Psoas muscle (tissue), 7 donors: ENCODE measurements at regions not wholly inside any gene's neighbourhood (a gene's known extent, or its start where the extent isn't known, plus 50 kb on each side); places are given as distances from the start of the nearest gene placed in this dataset.
"Not testable (repeated sequence)": the region's sequence is repeated elsewhere in the genome, so short reads cannot be mapped to it uniquely, and the experiment has no call there.

Experiments
- ATAC-seq, 4 donors: fragments of 200-7000 bp; cut with Tn5 transposase; one replicate each; pipeline ENCODE4 v1.9.1; 2020; ENCODE audit warnings: moderate library complexity in 3 of 4, mild to moderate bottlenecking in 2 of 4
- DNase-seq, 2 donors: peaks; one replicate each; pipeline ENCODE4 v3.0.0-alpha.2; 2020
- H3K27ac ChIP-seq: fragments of 200-600 bp; one replicate; pipeline ENCODE4 v1.8.0; 2022
- H3K27me3 ChIP-seq, 3 donors: fragments of 200-600 bp in 1 of 3; one replicate each; pipeline versions ENCODE4 v1.6.1 to v1.8.0; 2013 to 2022; ENCODE audit warnings: low read length in 2 of 3, mild to moderate bottlenecking in 2 of 3, moderate library complexity in 1 of 3; ENCODE audit not compliant: insufficient read depth in 3 of 3
- H3K36me3 ChIP-seq, 2 donors: fragments of 200-600 bp in 1 of 2; one replicate each; pipeline versions ENCODE4 v1.6.1 to v1.8.0; 2013 to 2022; ENCODE audit warnings: low read depth in 1 of 2, mild to moderate bottlenecking in 1 of 2, moderate library complexity in 1 of 2; ENCODE audit not compliant: insufficient read depth in 1 of 2
- H3K4me1 ChIP-seq: fragments of 200-600 bp; one replicate; pipeline ENCODE4 v1.8.0; 2022
- H3K4me3 ChIP-seq: fragments of 200-600 bp; one replicate; pipeline ENCODE4 v1.8.0; 2022; ENCODE audit warnings: mild to moderate bottlenecking
- H3K9me3 ChIP-seq: fragments of 200-600 bp; one replicate; pipeline ENCODE4 v1.8.0; 2022
- CTCF ChIP-seq: fragments of 200-600 bp; IDR thresholded peaks from one replicate; pipeline ENCODE4 v1.8.0; 2022; ENCODE audit warnings: antibody characterized with exemption
- WGBS, 3 donors: extraction: QIAGEN DNeasy Blood & Tissue Kit; methylation state at CpG; one replicate each; pipeline versions ENCODE4 v1.1.6 to v1.1.7; 2013; 5-methylcytosine and 5-hydroxymethylcytosine counted together
- intact Hi-C, 2 donors: fragments of 100-400 bp; cut with DNase I; formaldehyde crosslinking; loops; one replicate each; pipeline versions ENCODE4 v1.11.0 to v1.14.2; 2022
- donor health status: healthy with polysubstance abuse.
- donor health status: DM: no; HTN: no; CAD: no; lungs with moderate emphysema.
- donor health status: Bipolar disorder and iron deficiency.
- donor health status: healthy.
- donor health status: DM: yes; HTN: yes; CAD: no.
- donor health status: DM: no; HTN: no; CAD: no.
- donor health status: DM: yes; HTN: yes; CAD: no.

- DNase-seq (no peak), ATAC-seq (no peak)
- WGBS, 3 donors = 75 to 92% (median 88%) methylated on average over 1 of the region's 1 CpG
- no peak for TF ChIP-seq CTCF
- no peaks in the 10 kb centered on the region for H3K4me1 ChIP-seq
- intact Hi-C loops = no loop called here
- H3K27me3 ChIP-seq = no peaks in the 10 kb centered on the region
- no peaks in the 10 kb centered on the region for H3K9me3 ChIP-seq
- H3K36me3 ChIP-seq = no peaks in the 10 kb centered on the region
- no peak overlapping the region for H3K27ac ChIP-seq
- H3K4me3 ChIP-seq = no peak overlapping the region
These were observed 342.8 kb upstream of the NDST4 start for GRCh38 chr4:115456231-115456630.

- no peaks in the 10 kb centered on the region for H3K36me3 ChIP-seq
- H3K9me3 ChIP-seq = no peaks in the 10 kb centered on the region
- ATAC-seq = no peak
- 23 to 49% (median 27%) methylated on average over 2 of the region's 2 CpGs for WGBS, 3 donors
- intact Hi-C loops = no loop called here
- H3K4me3 ChIP-seq = no peak overlapping the region
- DNase-seq = no peak
- TF ChIP-seq CTCF = no peak
- H3K4me1 ChIP-seq = no peaks in the 10 kb centered on the region
- H3K27me3 ChIP-seq = no peaks in the 10 kb centered on the region
- no peak overlapping the region for H3K27ac ChIP-seq
These were observed 340.8 kb upstream of the NDST4 start for GRCh38 chr4:115454228-115454627.

GRCh38 chr4:115453416-115453815 is 340.0 kb upstream of the NDST4 start:
- WGBS, 3 donors = 16 to 33% (median 28%) methylated on average over 1 of the region's 1 CpG
- intact Hi-C loops = no loop called here
- Histone ChIP-seq H3K4me1 (no peaks in the 10 kb centered on the region), H3K4me3 (no peak overlapping the region), H3K27me3 (no peaks in the 10 kb centered on the region), H3K9me3 (no peaks in the 10 kb centered on the region), H3K27ac (no peak overlapping the region), H3K36me3 (no peaks in the 10 kb centered on the region)
- ATAC-seq (no peak), DNase-seq (no peak)
- no peak for TF ChIP-seq CTCF

DNA sequence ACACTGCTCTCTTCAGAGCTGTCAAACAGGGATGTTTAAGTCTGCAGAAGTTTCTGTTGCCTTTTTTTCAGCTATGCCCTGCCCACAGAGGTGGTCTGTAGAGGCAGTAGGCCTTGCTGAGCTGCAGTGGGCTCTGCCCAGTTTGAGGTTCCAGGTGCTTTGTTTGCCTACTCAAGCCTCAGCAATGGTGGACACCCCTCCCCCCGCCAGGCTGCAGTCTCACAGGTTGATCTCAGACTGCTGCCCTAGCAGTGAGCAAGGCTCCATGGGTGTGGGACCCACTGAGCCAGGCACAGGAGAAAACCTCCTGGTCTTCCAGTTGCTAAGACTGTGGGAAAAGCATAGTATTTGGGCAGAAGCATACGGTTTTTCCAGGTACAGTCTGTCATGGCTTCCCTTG is 338.8 kb upstream of the NDST4 start:
- H3K27me3 ChIP-seq, ATAC-seq, H3K36me3 ChIP-seq, H3K4me1 ChIP-seq, H3K9me3 ChIP-seq, H3K27ac ChIP-seq, intact Hi-C loops, DNase-seq, H3K4me3 ChIP-seq: not testable (repeated sequence)
- 95 to 97% (median 97%) methylated on average over 2 of the region's 2 CpGs for WGBS, 3 donors

DNA sequence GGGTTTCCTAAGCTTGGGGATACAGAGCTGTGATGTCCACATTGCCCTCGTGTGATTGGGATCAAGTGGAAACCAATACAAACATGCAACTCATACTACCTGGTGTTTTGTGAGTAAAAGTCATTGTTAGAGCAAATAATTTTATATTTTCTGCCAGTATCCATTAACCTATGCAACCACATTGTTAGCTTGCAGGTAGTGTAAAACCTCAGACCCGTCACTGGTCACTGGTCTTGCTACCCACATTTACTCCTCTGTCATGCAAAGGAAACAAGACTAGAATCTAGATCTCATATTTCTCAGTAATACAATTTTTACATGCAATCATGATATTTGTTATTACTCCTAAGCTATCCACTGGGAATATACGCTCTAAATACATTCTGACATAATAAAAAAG is 324.3 kb upstream of the NDST4 start:
- ATAC-seq = no peak
- TF ChIP-seq CTCF = no peak
- 61 to 72% (median 65%) methylated on average over 3 of the region's 3 CpGs for WGBS, 3 donors
- Histone ChIP-seq H3K36me3 (no peaks in the 10 kb centered on the region), H3K4me1 (no peaks in the 10 kb centered on the region), H3K4me3 (no peak overlapping the region), H3K27me3 (no peaks in the 10 kb centered on the region), H3K27ac (no peak overlapping the region), H3K9me3 (no peaks in the 10 kb centered on the region)
- no peak for DNase-seq
- intact Hi-C loops = no loop called here
